ENCODE measurements at regions not wholly inside any gene's neighbourhood (a gene's known extent, or its start where the extent isn't known, plus 50 kb on each side); places are given as distances from the start of the nearest gene placed in this dataset.

DNA sequence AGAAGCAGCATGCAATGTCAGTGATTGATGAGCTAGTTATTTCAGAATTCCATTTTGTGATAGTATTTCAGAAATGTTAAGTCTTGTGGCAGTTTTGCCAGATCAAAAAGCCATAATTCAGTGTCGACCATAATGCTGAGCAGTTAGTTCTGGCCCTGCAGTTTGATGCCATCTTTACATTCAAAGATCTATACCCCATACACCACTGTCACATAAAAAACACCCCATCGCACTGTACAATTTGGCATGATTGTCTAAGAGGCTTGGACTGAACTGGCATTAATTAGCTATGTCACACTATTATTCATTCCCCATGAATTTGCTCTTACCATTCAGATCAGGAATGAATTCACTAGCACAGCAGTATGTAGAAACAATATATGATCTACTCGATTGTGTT is 127.7 kb upstream of the EPHA3 start:
- Histone ChIP-seq H3K9me3 (ENCODE audit: low read length) (no peaks in the 10 kb centered on the region), H3K27ac (ENCODE audit: low read length) (peak overlapping the region; percentile 45), H3K4me3 (ENCODE audit: low read length) (no peak overlapping the region)

DNA sequence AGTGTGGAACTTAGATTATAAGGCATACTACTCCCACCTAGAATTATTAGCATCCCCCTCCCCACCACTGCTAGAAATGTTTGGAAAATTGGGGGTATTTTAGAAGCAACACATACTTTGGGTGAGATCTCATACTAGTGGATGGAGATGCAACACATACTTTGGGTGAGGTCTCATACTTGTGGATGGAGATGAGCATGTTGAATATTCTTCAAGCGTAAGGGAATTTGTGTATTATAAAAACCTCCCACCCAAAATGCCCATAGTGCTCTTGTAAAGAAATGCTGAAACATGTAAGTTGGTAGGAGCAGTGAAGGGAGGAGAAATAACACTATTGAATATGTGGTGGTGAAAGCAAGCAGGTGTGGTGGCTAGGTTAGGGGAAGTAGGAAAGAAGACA is 124.0 kb upstream of the EPHA3 start:
- Histone ChIP-seq H3K4me3 (ENCODE audit: low read length) (no peak overlapping the region), H3K9me3 (ENCODE audit: low read length) (no peaks in the 10 kb centered on the region), H3K79me2 (replicated peaks; ENCODE audit: insufficient read depth, low read length) (no peaks in the 10 kb centered on the region), H3K36me3 (ENCODE audit: insufficient read depth, low read length) (no peaks in the 10 kb centered on the region), H3K9me2 (ENCODE audit: insufficient read depth, low read length) (no peaks in the 10 kb centered on the region), H3K9ac (ENCODE audit: low read length) (no peak overlapping the region), H2AFZ (ENCODE audit: low read depth, low read length) (no peak overlapping the region), H3K27me3 (ENCODE audit: insufficient read depth, low read depth, low read length) (no peaks in the 10 kb centered on the region), H3K4me2 (ENCODE audit: low read length) (no peak overlapping the region), H3F3A (ENCODE audit: insufficient read depth, low read length, poor library complexity, severe bottlenecking) (no peaks in the 10 kb centered on the region), H3K27ac (ENCODE audit: low read length) (no peak overlapping the region), H4K20me1 (ENCODE audit: insufficient read depth) (no peaks in the 10 kb centered on the region)
- TF ChIP-seq, protein P1, sequence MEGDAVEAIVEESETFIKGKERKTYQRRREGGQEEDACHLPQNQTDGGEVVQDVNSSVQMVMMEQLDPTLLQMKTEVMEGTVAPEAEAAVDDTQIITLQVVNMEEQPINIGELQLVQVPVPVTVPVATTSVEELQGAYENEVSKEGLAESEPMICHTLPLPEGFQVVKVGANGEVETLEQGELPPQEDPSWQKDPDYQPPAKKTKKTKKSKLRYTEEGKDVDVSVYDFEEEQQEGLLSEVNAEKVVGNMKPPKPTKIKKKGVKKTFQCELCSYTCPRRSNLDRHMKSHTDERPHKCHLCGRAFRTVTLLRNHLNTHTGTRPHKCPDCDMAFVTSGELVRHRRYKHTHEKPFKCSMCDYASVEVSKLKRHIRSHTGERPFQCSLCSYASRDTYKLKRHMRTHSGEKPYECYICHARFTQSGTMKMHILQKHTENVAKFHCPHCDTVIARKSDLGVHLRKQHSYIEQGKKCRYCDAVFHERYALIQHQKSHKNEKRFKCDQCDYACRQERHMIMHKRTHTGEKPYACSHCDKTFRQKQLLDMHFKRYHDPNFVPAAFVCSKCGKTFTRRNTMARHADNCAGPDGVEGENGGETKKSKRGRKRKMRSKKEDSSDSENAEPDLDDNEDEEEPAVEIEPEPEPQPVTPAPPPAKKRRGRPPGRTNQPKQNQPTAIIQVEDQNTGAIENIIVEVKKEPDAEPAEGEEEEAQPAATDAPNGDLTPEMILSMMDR (IDR thresholded peaks at IDR 0.05; ENCODE audit: poor library complexity, severe bottlenecking): no peak
- TF ChIP-seq EZH2 (IDR thresholded peaks at IDR 0.05; ENCODE audit: borderline replicate concordance, insufficient read depth, low read length, poor library complexity, severe bottlenecking) (no peak), EP300 (conservative IDR thresholded peaks at IDR 0.05; ENCODE audit: poor library complexity, severe bottlenecking) (no peak), SMC3 (conservative IDR thresholded peaks at IDR 0.05; ENCODE audit: poor library complexity) (no peak), POLR2AphosphoS5 (IDR thresholded peaks at IDR 0.05) (no peak), RAD21 (conservative IDR thresholded peaks at IDR 0.05) (no peak), TAF1 (IDR thresholded peaks at IDR 0.05; ENCODE audit: low read depth) (no peak), MXI1 (conservative IDR thresholded peaks at IDR 0.05; ENCODE audit: poor library complexity, severe bottlenecking) (no peak)
- TF ChIP-seq, protein P2, sequence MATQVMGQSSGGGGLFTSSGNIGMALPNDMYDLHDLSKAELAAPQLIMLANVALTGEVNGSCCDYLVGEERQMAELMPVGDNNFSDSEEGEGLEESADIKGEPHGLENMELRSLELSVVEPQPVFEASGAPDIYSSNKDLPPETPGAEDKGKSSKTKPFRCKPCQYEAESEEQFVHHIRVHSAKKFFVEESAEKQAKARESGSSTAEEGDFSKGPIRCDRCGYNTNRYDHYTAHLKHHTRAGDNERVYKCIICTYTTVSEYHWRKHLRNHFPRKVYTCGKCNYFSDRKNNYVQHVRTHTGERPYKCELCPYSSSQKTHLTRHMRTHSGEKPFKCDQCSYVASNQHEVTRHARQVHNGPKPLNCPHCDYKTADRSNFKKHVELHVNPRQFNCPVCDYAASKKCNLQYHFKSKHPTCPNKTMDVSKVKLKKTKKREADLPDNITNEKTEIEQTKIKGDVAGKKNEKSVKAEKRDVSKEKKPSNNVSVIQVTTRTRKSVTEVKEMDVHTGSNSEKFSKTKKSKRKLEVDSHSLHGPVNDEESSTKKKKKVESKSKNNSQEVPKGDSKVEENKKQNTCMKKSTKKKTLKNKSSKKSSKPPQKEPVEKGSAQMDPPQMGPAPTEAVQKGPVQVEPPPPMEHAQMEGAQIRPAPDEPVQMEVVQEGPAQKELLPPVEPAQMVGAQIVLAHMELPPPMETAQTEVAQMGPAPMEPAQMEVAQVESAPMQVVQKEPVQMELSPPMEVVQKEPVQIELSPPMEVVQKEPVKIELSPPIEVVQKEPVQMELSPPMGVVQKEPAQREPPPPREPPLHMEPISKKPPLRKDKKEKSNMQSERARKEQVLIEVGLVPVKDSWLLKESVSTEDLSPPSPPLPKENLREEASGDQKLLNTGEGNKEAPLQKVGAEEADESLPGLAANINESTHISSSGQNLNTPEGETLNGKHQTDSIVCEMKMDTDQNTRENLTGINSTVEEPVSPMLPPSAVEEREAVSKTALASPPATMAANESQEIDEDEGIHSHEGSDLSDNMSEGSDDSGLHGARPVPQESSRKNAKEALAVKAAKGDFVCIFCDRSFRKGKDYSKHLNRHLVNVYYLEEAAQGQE (IDR thresholded peaks at IDR 0.05; ENCODE audit: borderline replicate concordance): no peak

More for the DNA sequence above, 127.7 kb upstream of the EPHA3 start:
- Histone ChIP-seq H3K36me3 (ENCODE audit: insufficient read depth, low read length) (no peaks in the 10 kb centered on the region), H3K9ac (ENCODE audit: low read length) (no peak overlapping the region), H3K79me2 (replicated peaks; ENCODE audit: insufficient read depth, low read length) (no peaks in the 10 kb centered on the region), H3K4me2 (ENCODE audit: low read length) (peak overlapping the region; percentile 5), H2AFZ (ENCODE audit: low read depth, low read length) (no peak overlapping the region), H3F3A (ENCODE audit: insufficient read depth, low read length, poor library complexity, severe bottlenecking) (no peaks in the 10 kb centered on the region), H3K9me2 (ENCODE audit: insufficient read depth, low read length) (no peaks in the 10 kb centered on the region), H3K27me3 (ENCODE audit: insufficient read depth, low read depth, low read length) (no peaks in the 10 kb centered on the region), H4K20me1 (ENCODE audit: insufficient read depth) (no peaks in the 10 kb centered on the region)
- TF ChIP-seq, protein P2 (IDR thresholded peaks at IDR 0.05; ENCODE audit: borderline replicate concordance): no peak
- no peak for TF ChIP-seq TAF1 (IDR thresholded peaks at IDR 0.05; ENCODE audit: low read depth)
- no peak for TF ChIP-seq SMC3 (conservative IDR thresholded peaks at IDR 0.05; ENCODE audit: poor library complexity)
- no peak for TF ChIP-seq POLR2AphosphoS5 (IDR thresholded peaks at IDR 0.05)
- TF ChIP-seq, protein P1 (IDR thresholded peaks at IDR 0.05; ENCODE audit: poor library complexity, severe bottlenecking): no peak
- TF ChIP-seq EP300 (conservative IDR thresholded peaks at IDR 0.05; ENCODE audit: poor library complexity, severe bottlenecking): no peak
- no peak for TF ChIP-seq EZH2 (IDR thresholded peaks at IDR 0.05; ENCODE audit: borderline replicate concordance, insufficient read depth, low read length, poor library complexity, severe bottlenecking)
- no peak for TF ChIP-seq RAD21 (conservative IDR thresholded peaks at IDR 0.05)
- no peak for TF ChIP-seq MXI1 (conservative IDR thresholded peaks at IDR 0.05; ENCODE audit: poor library complexity, severe bottlenecking)

Data from neural cell (in vitro differentiated cells).